Fibroblast of lung (primary cell): ENCODE measurements at regions not wholly inside any gene's neighbourhood (a gene's known extent, or its start where the extent isn't known, plus 50 kb on each side); places are given as distances from the start of the nearest gene placed in this dataset.

Experiments used
- DNase-seq, 2 donors: peaks; one replicate each; pipeline versions ENCODE4 v3.0.0 to v3.0.0-alpha.2; 2010; ENCODE audit warnings: low read depth in 2 of 2
- H2AFZ ChIP-seq: 2 replicates; pipeline ENCODE4 v1.5.1; 2012; ENCODE audit warnings: low read length, control low read depth, inconsistent platforms
- H3K27ac ChIP-seq: 2 replicates; pipeline ENCODE4 v1.5.1; 2011; ENCODE audit warnings: low read length, control low read depth; ENCODE audit not compliant: insufficient read depth
- H3K27me3 ChIP-seq: 2 replicates; pipeline ENCODE4 v1.5.1; 2011; ENCODE audit warnings: mild to moderate bottlenecking, low read length; ENCODE audit not compliant: control insufficient read depth, insufficient read depth
- H3K36me3 ChIP-seq: 2 replicates; pipeline ENCODE4 v1.5.1; 2011; ENCODE audit warnings: low read length; ENCODE audit not compliant: control insufficient read depth, insufficient read depth
- H3K4me1 ChIP-seq: 2 replicates; pipeline ENCODE4 v1.5.1; 2011; ENCODE audit warnings: low read length; ENCODE audit not compliant: control insufficient read depth, insufficient read depth; ENCODE audit errors: extremely low read depth
- H3K4me2 ChIP-seq: 2 replicates; pipeline ENCODE4 v1.5.1; 2011; ENCODE audit warnings: low read length, control low read depth; ENCODE audit not compliant: insufficient read depth; ENCODE audit errors: extremely low read depth
- H3K4me3 ChIP-seq, 4 experiments: fragments of 200-600 bp in 1 of 4; sonication (generic) in 1 of 4; replicated peaks in 1 of 4; 2 replicates each; pipeline ENCODE4 v1.5.1; 2011 to 2016; ENCODE audit warnings: low read length in 4 of 4, low read depth in 3 of 4, mild to moderate bottlenecking in 3 of 4, control low read depth in 2 of 4, inconsistent platforms in 1 of 4, mixed read lengths in 1 of 4; ENCODE audit not compliant: insufficient read depth in 1 of 4; ENCODE audit errors: control extremely low read depth in 1 of 4
- H3K79me2 ChIP-seq: 2 replicates; pipeline ENCODE4 v1.5.1; 2012; ENCODE audit warnings: mild to moderate bottlenecking, low read length, inconsistent platforms; ENCODE audit not compliant: control insufficient read depth, insufficient read depth
- H3K9ac ChIP-seq: 2 replicates; pipeline ENCODE4 v1.5.1; 2011; ENCODE audit warnings: mild to moderate bottlenecking, low read length, control low read depth; ENCODE audit not compliant: insufficient read depth
- H3K9me3 ChIP-seq: 2 replicates; pipeline ENCODE4 v1.5.1; 2012; ENCODE audit warnings: low read depth, low read length; ENCODE audit not compliant: control insufficient read depth, insufficient read depth
- H4K20me1 ChIP-seq: 2 replicates; pipeline ENCODE4 v1.5.1; 2011; ENCODE audit warnings: low read length; ENCODE audit not compliant: control insufficient read depth, insufficient read depth; ENCODE audit errors: extremely low read depth
- EZH2 ChIP-seq: IDR thresholded peaks from 2 replicates; pipeline ENCODE4 v1.5.1; 2012; ENCODE audit warnings: low read length, control low read depth, mild to moderate bottlenecking; ENCODE audit errors: missing control alignments
- TF ChIP-seq, protein P1 (sequence below), 2 donors: IDR thresholded peaks in 1 of 2; conservative IDR thresholded peaks in 1 of 2; 1 replicate in 1 of 2; 2 replicates in 1 of 2; pipeline ENCODE4 v1.5.1; 2011 to 2012; ENCODE audit warnings: low read length in 2 of 2, control low read depth in 1 of 2, inconsistent platforms in 1 of 2, low read depth in 1 of 2, mild to moderate bottlenecking in 1 of 2

DNA sequence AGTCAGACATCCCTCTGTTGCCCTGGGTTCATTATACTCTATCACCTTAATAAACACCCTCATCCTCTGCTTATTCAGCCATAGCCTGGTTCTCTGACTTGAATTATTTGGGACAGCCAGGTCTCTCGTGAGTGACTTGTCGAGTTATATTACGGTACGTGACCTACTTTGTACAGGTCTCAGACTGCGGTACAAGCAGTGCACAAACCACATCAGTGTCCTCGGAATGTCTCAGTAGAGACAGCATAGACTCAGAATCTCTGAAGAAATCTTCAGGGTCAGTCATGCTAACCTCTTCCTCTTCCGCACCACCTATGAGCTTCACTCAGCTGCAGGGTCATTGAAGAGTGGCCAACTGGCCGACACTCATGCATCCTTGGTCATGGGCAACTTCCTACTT is 860.8 kb downstream of the BCL11B start:
- TF ChIP-seq, protein P1, sequence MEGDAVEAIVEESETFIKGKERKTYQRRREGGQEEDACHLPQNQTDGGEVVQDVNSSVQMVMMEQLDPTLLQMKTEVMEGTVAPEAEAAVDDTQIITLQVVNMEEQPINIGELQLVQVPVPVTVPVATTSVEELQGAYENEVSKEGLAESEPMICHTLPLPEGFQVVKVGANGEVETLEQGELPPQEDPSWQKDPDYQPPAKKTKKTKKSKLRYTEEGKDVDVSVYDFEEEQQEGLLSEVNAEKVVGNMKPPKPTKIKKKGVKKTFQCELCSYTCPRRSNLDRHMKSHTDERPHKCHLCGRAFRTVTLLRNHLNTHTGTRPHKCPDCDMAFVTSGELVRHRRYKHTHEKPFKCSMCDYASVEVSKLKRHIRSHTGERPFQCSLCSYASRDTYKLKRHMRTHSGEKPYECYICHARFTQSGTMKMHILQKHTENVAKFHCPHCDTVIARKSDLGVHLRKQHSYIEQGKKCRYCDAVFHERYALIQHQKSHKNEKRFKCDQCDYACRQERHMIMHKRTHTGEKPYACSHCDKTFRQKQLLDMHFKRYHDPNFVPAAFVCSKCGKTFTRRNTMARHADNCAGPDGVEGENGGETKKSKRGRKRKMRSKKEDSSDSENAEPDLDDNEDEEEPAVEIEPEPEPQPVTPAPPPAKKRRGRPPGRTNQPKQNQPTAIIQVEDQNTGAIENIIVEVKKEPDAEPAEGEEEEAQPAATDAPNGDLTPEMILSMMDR (conservative IDR thresholded peaks at IDR 0.05 in 1 of 2, IDR thresholded peaks at IDR 0.05 in 1 of 2; ENCODE audit: low read depth in 1 of 2, low read length in 2 of 2): no peak
- no peak for TF ChIP-seq EZH2
- H3K9me3 ChIP-seq: no peaks in the 10 kb centered on the region

DNA sequence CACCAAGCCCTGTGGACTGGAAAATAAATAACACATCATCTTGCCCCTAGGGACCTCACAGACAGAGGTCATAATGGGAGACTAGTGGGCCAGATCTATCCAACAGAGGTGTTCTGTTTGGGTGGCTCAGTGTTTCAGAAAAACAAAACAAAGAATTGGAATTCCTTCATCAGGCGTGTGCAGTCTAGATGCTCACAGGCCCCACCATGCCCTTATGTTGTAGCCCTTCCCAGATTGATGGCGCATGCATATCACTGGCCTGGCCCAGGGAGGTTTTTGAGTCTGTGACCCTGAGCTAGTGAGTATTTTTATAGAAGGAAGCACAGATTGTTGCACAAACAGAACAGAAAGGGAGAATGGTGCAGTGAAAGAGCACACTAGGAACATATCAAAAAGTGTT is 859.6 kb downstream of the BCL11B start:
- H3K4me3 ChIP-seq: no peak overlapping the region
- TF ChIP-seq, protein P1 (conservative IDR thresholded peaks at IDR 0.05 in 1 of 2, IDR thresholded peaks at IDR 0.05 in 1 of 2; ENCODE audit: low read depth in 1 of 2, low read length in 2 of 2): no peak
- no peak for TF ChIP-seq EZH2
- H4K20me1 ChIP-seq: no peaks in the 10 kb centered on the region
- H3K4me1 ChIP-seq: no peaks in the 10 kb centered on the region
- H3K27me3 ChIP-seq: no peaks in the 10 kb centered on the region
- H3K36me3 ChIP-seq: no peaks in the 10 kb centered on the region
- no peak overlapping the region for H3K27ac ChIP-seq
- no peak for DNase-seq
- H3K4me2 ChIP-seq: no peak overlapping the region
- H2AFZ ChIP-seq: no peak overlapping the region
- H3K9ac ChIP-seq: no peak overlapping the region
- no peaks in the 10 kb centered on the region for H3K9me3 ChIP-seq
- H3K79me2 ChIP-seq: no peaks in the 10 kb centered on the region

More for the DNA sequence above, 860.8 kb downstream of the BCL11B start:
- no peak overlapping the region for H3K9ac ChIP-seq
- H3K79me2 ChIP-seq: no peaks in the 10 kb centered on the region
- no peak overlapping the region for H3K4me3 ChIP-seq
- H4K20me1 ChIP-seq: no peaks in the 10 kb centered on the region
- H3K36me3 ChIP-seq: no peaks in the 10 kb centered on the region
- no peaks in the 10 kb centered on the region for H3K4me1 ChIP-seq
- no peak overlapping the region for H3K4me2 ChIP-seq
- no peaks in the 10 kb centered on the region for H3K27me3 ChIP-seq
- no peak for DNase-seq
- H3K27ac ChIP-seq: no peak overlapping the region
- H2AFZ ChIP-seq: no peak overlapping the region

DNA sequence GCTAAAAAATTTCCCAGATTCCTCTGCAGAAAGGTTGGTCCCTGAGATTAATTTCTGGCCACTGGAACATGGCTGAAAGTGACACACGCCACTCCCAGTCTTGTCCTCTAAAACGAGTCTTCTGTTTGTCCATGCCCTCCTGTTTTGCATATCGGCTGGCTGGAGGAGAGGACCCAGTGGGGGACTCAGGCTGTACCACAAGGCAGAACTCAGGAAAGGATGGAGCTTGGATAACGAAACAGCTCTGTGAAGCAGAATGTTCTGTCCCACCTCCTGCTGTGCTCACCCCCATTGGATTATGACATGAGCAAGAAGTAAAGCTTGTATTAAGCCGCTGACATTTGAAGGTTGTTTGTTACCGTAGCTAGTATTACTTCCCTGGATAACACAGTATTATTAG is 856.2 kb downstream of the BCL11B start:
- Histone ChIP-seq H3K9ac (no peak overlapping the region), H3K27ac (no peak overlapping the region), H3K79me2 (no peaks in the 10 kb centered on the region), H2AFZ (no peak overlapping the region), H3K36me3 (no peaks in the 10 kb centered on the region), H3K4me2 (no peak overlapping the region), H3K4me1 (no peaks in the 10 kb centered on the region), H3K27me3 (no peaks in the 10 kb centered on the region), H3K9me3 (no peaks in the 10 kb centered on the region), H3K4me3 (no peak overlapping the region), H4K20me1 (no peaks in the 10 kb centered on the region)
- DNase-seq: no peak
- TF ChIP-seq, protein P1 (conservative IDR thresholded peaks at IDR 0.05 in 1 of 2, IDR thresholded peaks at IDR 0.05 in 1 of 2; ENCODE audit: low read depth in 1 of 2, low read length in 2 of 2): no peak
- no peak for TF ChIP-seq EZH2
